Mesenchymal stem cell (in vitro differentiated cells and primary cell): ENCODE measurements at regions not wholly inside any gene's neighbourhood (a gene's known extent, or its start where the extent isn't known, plus 50 kb on each side); places are given as distances from the start of the nearest gene placed in this dataset.

ENCODE experiments used
- DNase-seq: peaks from one replicate; pipeline ENCODE4 v3.0.0-alpha.2; 2013
- H2AFZ ChIP-seq: one replicate; pipeline ENCODE4 v1.6.1; 2013; ENCODE audit warnings: low read depth, mild to moderate bottlenecking, control low read depth, inconsistent platforms, low read length, moderate library complexity
- H2AK5ac ChIP-seq: 2 replicates; pipeline ENCODE4 v1.6.1; 2013; ENCODE audit warnings: low read length, moderate library complexity, mild to moderate bottlenecking, inconsistent platforms; ENCODE audit not compliant: severe bottlenecking
- H2BK120ac ChIP-seq: one replicate; pipeline ENCODE4 v1.6.1; 2013; ENCODE audit warnings: low read depth, mild to moderate bottlenecking, inconsistent platforms, low read length, moderate library complexity
- H2BK12ac ChIP-seq, 2 experiments: one replicate each; pipeline ENCODE4 v1.6.1; 2013; ENCODE audit warnings: inconsistent platforms in 2 of 2, low read length in 2 of 2, mild to moderate bottlenecking in 2 of 2, moderate library complexity in 2 of 2, control low read depth in 1 of 2
- H2BK15ac ChIP-seq: one replicate; pipeline ENCODE4 v1.6.1; 2013; ENCODE audit warnings: mild to moderate bottlenecking, low read depth, inconsistent platforms; ENCODE audit not compliant: poor library complexity, severe bottlenecking
- H2BK5ac ChIP-seq: 2 replicates; pipeline ENCODE4 v1.6.1; 2013; ENCODE audit warnings: low read depth, mild to moderate bottlenecking, low read length, control low read depth, inconsistent platforms; ENCODE audit not compliant: poor library complexity, severe bottlenecking
- H3K14ac ChIP-seq, 2 experiments: one replicate each; pipeline ENCODE4 v1.6.1; 2013; ENCODE audit warnings: inconsistent platforms in 2 of 2, low read length in 2 of 2, control low read depth in 1 of 2, mild to moderate bottlenecking in 1 of 2, moderate library complexity in 1 of 2
- H3K18ac ChIP-seq, 2 experiments: one replicate each; pipeline ENCODE4 v1.6.1; 2013; ENCODE audit warnings: inconsistent platforms in 2 of 2, low read length in 2 of 2, control low read depth in 1 of 2, low read depth in 1 of 2, mild to moderate bottlenecking in 1 of 2
- H3K23ac ChIP-seq, 2 experiments: one replicate each; pipeline ENCODE4 v1.6.1; 2013; ENCODE audit warnings: inconsistent platforms in 2 of 2, low read length in 2 of 2, mild to moderate bottlenecking in 2 of 2, moderate library complexity in 2 of 2, control low read depth in 1 of 2
- H3K27ac ChIP-seq: 2 replicates; pipeline ENCODE4 v1.5.1; 2013; ENCODE audit warnings: mild to moderate bottlenecking, moderate library complexity, low read length, control low read depth, inconsistent platforms; ENCODE audit not compliant: poor library complexity, severe bottlenecking
- H3K27me3 ChIP-seq, 2 experiments: 2 replicates each; pipeline versions ENCODE4 v1.6.1 to v1.7.0; 2013; ENCODE audit warnings: low read length in 2 of 2, mild to moderate bottlenecking in 2 of 2, moderate library complexity in 2 of 2, control low read depth in 1 of 2, inconsistent platforms in 1 of 2; ENCODE audit not compliant: control insufficient read depth in 1 of 2, insufficient read depth in 1 of 2
- H3K36me3 ChIP-seq, 2 experiments: 2 replicates each; pipeline versions ENCODE4 v1.6.1 to v1.7.0; 2013; ENCODE audit warnings: low read length in 2 of 2, control low read depth in 1 of 2, inconsistent platforms in 1 of 2, low read depth in 1 of 2, mild to moderate bottlenecking in 1 of 2; ENCODE audit not compliant: insufficient read depth in 2 of 2, control insufficient read depth in 1 of 2
- H3K4ac ChIP-seq, 2 experiments: one replicate each; pipeline ENCODE4 v1.6.1; 2013; ENCODE audit warnings: inconsistent platforms in 2 of 2, low read length in 2 of 2, mild to moderate bottlenecking in 2 of 2, moderate library complexity in 2 of 2, control low read depth in 1 of 2, low read depth in 1 of 2
- H3K4me1 ChIP-seq: 2 replicates; pipeline ENCODE4 v1.6.1; 2013; ENCODE audit warnings: low read depth, low read length, control low read depth; ENCODE audit not compliant: control insufficient read depth, insufficient read depth
- H3K4me2 ChIP-seq: 2 replicates; pipeline ENCODE4 v1.6.1; 2013; ENCODE audit warnings: low read length, mild to moderate bottlenecking, inconsistent platforms; ENCODE audit not compliant: poor library complexity, severe bottlenecking
- H3K4me3 ChIP-seq, 2 experiments: 2 replicates each; pipeline versions ENCODE4 v1.5.1 to v1.7.0; 2013; ENCODE audit warnings: low read length in 2 of 2, mild to moderate bottlenecking in 2 of 2, control low read depth in 1 of 2, low read depth in 1 of 2; ENCODE audit not compliant: insufficient read depth in 1 of 2
- H3K79me1 ChIP-seq: replicated peaks from 2 replicates; pipeline ENCODE4 v1.6.1; 2013; ENCODE audit warnings: mild to moderate bottlenecking, control low read depth, low read length, inconsistent platforms; ENCODE audit not compliant: poor library complexity, severe bottlenecking
- H3K9ac ChIP-seq: 2 replicates; pipeline ENCODE4 v1.7.0; 2013; ENCODE audit warnings: mild to moderate bottlenecking, low read length, moderate library complexity
- H3K9me3 ChIP-seq: 2 replicates; pipeline ENCODE4 v1.7.0; 2013; ENCODE audit warnings: mild to moderate bottlenecking, low read length; ENCODE audit not compliant: control insufficient read depth
- H4K8ac ChIP-seq: one replicate; pipeline ENCODE4 v1.6.1; 2013; ENCODE audit warnings: inconsistent platforms, mild to moderate bottlenecking, low read length, moderate library complexity
- H4K91ac ChIP-seq: one replicate; pipeline ENCODE4 v1.6.1; 2013; ENCODE audit warnings: mild to moderate bottlenecking, low read length, inconsistent platforms
- whole genome bisulfite sequencing: methylation state at CpG from one replicate; pipeline ENCODE4 v1.1.7; 2013; ENCODE audit warnings: mixed read lengths; 5-methylcytosine and 5-hydroxymethylcytosine counted together

DNA sequence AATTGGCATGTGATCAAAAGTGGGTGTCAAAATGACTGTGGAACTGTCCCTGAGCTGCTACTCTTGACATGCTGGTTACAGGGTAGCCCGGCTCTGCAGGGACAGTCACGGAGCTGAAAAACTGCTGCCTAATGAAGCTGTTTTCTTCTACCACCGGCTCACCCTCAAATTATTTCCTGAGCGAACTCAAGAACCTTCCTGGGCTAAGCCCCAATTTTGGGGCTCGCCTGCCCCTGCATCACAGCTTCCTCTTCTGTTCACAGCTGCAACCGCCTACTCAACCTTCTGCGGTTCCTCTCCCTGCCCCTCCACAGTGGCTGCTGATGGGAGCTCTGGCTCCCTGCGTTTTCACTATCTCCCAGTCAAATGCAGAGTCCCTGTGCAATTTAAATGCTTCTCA lies 110.8 kb upstream of the MLN start:
- no peak overlapping the region for H2AK5ac ChIP-seq
- peaks cover 60 to 79% of the 10 kb centered on the region in 2 experiments for H3K27me3 ChIP-seq
- H3K4me1 ChIP-seq: no peaks in the 10 kb centered on the region
- no peak overlapping the region for H2BK120ac ChIP-seq
- H2BK5ac ChIP-seq: no peak overlapping the region
- no peaks in the 10 kb centered on the region for H3K9me3 ChIP-seq
- no peak overlapping the region for H3K18ac ChIP-seq
- no peak overlapping the region for H2BK12ac ChIP-seq
- WGBS: 83% methylated on average over 7 of the region's 8 CpGs
- H3K27ac ChIP-seq: no peak overlapping the region
- DNase-seq: no peak
- H3K4me2 ChIP-seq: no peak overlapping the region
- no peak overlapping the region for H3K4ac ChIP-seq
- no peak overlapping the region for H3K9ac ChIP-seq
- no peaks in the 10 kb centered on the region for H3K79me1 ChIP-seq
- H4K91ac ChIP-seq: no peak overlapping the region
- H3K14ac ChIP-seq: no peak overlapping the region
- no peaks in the 10 kb centered on the region for H3K36me3 ChIP-seq
- no peak overlapping the region for H4K8ac ChIP-seq
- H3K23ac ChIP-seq: no peak overlapping the region
- no peak overlapping the region for H2BK15ac ChIP-seq
- no peak overlapping the region for H3K4me3 ChIP-seq
- H2AFZ ChIP-seq: no peak overlapping the region

DNA sequence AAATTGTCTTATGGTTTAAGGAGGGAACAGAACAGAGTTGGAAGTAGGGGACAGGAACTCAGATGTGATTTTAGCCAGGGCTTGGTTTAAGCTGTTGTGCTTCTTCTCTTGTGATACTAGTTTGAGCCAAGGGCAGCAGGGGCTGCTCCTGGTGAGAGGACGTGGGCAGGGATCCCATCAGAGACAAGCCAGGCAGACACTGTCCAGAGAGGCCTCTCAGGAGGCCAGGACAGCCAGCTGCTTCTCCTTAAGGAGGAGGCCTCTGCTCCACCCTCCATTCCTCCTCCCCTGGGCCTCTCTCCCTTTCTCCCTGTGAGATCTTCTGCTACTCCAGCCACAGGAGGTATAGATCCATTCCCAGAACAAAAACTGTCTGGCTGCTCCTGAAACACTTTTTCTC lies 108.4 kb upstream of the MLN start:
- Histone ChIP-seq H2AK5ac (no peak overlapping the region), H2BK15ac (no peak overlapping the region), H3K4me2 (no peak overlapping the region), H3K14ac (no peak overlapping the region), H3K9me3 (no peaks in the 10 kb centered on the region), H2BK5ac (no peak overlapping the region), H4K91ac (no peak overlapping the region), H3K4me1 (peaks cover 8% of the 10 kb centered on the region), H3K79me1 (no peaks in the 10 kb centered on the region), H3K23ac (no peak overlapping the region), H3K4ac (no peak overlapping the region), H4K8ac (no peak overlapping the region), H3K18ac (no peak overlapping the region), H3K36me3 (no peaks in the 10 kb centered on the region), H3K27me3 (peaks cover 44 to 64% of the 10 kb centered on the region in 2 experiments), H3K9ac (no peak overlapping the region), H2BK120ac (no peak overlapping the region), H3K4me3 (no peak overlapping the region), H2AFZ (no peak overlapping the region), H3K27ac (no peak overlapping the region), H2BK12ac (no peak overlapping the region)
- 44% methylated on average over 1 of the region's 1 CpG for WGBS
- no peak for DNase-seq

DNA sequence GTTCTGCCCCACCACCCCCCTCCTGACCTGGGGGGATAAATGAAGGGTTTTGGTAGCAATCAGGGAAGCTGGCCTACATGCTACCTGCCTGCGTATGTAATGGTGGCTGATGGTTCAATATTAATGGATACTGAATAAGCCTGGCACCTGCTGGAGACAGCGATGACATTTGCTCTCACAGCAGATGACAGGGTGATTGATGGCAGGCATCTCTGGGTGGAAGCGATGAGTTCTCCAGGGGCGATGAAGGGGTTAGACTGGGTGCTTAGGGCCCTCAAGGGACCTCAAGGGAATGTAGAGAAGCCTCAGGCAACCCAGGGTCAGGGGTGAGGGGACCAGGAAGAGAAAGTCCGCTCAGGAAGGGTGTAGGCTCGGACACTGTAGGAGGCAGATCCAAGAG lies 107.7 kb upstream of the MLN start:
- H2AK5ac ChIP-seq: no peak overlapping the region
- no peak overlapping the region for H2BK5ac ChIP-seq
- no peak overlapping the region for H3K9ac ChIP-seq
- no peak overlapping the region for H3K18ac ChIP-seq
- no peak overlapping the region for H2AFZ ChIP-seq
- no peak overlapping the region for H3K23ac ChIP-seq
- H3K36me3 ChIP-seq: no peaks in the 10 kb centered on the region
- no peak overlapping the region for H3K4me2 ChIP-seq
- no peak overlapping the region for H3K4me3 ChIP-seq
- H4K8ac ChIP-seq: no peak overlapping the region
- H2BK15ac ChIP-seq: no peak overlapping the region
- H3K27me3 ChIP-seq: peaks cover 44 to 62% of the 10 kb centered on the region in 2 experiments
- H3K27ac ChIP-seq: no peak overlapping the region
- H3K79me1 ChIP-seq: no peaks in the 10 kb centered on the region
- DNase-seq: no peak
- H2BK120ac ChIP-seq: no peak overlapping the region
- no peak overlapping the region for H3K4ac ChIP-seq
- H3K4me1 ChIP-seq: peaks cover 11% of the 10 kb centered on the region
- H2BK12ac ChIP-seq: no peak overlapping the region
- WGBS: 90% methylated on average over 6 of the region's 6 CpGs
- H3K14ac ChIP-seq: no peak overlapping the region
- H4K91ac ChIP-seq: no peak overlapping the region
- H3K9me3 ChIP-seq: no peaks in the 10 kb centered on the region

DNA sequence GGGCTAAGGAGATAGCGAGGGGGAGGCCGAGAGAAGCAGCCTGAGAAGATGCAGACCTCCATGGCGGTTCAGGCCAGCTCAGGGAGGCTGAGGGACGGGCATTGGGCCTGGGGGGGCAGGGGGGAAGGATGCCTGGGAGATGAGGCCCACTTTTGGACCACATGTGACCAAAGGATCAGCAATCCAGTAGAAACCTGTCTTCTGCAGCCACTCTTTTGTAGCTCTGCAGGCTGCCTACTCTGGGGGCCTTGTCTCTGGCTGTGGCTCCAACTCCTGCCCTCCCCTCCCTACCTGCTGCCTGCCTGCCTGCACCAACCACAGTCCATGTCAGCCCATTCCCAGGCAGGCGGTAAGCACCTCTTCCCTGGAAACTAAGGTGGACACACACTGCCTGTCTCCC lies 106.8 kb upstream of the MLN start:
- Histone ChIP-seq H4K8ac (no peak overlapping the region), H3K4me2 (no peak overlapping the region), H2BK5ac (no peak overlapping the region), H3K14ac (peak overlapping the region in 1 of 2 experiments; percentile 30), H3K79me1 (no peaks in the 10 kb centered on the region), H2BK15ac (no peak overlapping the region), H3K27me3 (peaks cover 40 to 65% of the 10 kb centered on the region in 2 experiments), H2AK5ac (no peak overlapping the region), H3K4ac (no peak overlapping the region), H3K9me3 (no peaks in the 10 kb centered on the region), H3K23ac (no peak overlapping the region), H3K18ac (no peak overlapping the region), H2BK12ac (no peak overlapping the region), H3K36me3 (no peaks in the 10 kb centered on the region), H3K4me3 (no peak overlapping the region), H3K9ac (no peak overlapping the region), H2BK120ac (no peak overlapping the region), H4K91ac (no peak overlapping the region), H3K27ac (no peak overlapping the region), H2AFZ (no peak overlapping the region), H3K4me1 (peaks cover 11% of the 10 kb centered on the region)
- 74% methylated on average over 5 of the region's 5 CpGs for WGBS
- DNase-seq: no peak
